Gastroesophageal sphincter (tissue), 4 donors: ENCODE measurements at regions not wholly inside any gene's neighbourhood (a gene's known extent, or its start where the extent isn't known, plus 50 kb on each side); places are given as distances from the start of the nearest gene placed in this dataset.
A peak's percentile ranks its signal among the peaks of the same experiment; 100 is the strongest.

Experiments
- ATAC-seq: fragments of 150-250 bp; one replicate; pipeline ENCODE4 v1.9.1; 2016; ENCODE audit warnings: mild to moderate bottlenecking, moderate library complexity
- H3K27ac ChIP-seq, 4 donors: fragments of 200-600 bp; sonication (generic) in 3 of 4; 1 replicate in 3 of 4; 2 replicates in 1 of 4; pipeline ENCODE4 v1.5.1; 2016 to 2019
- H3K27me3 ChIP-seq: fragments of 200-600 bp; sonication (generic); one replicate; pipeline ENCODE4 v1.5.1; 2019
- H3K36me3 ChIP-seq, 2 donors: fragments of 200-600 bp; sonication (generic); one replicate each; pipeline ENCODE4 v1.5.1; 2019; ENCODE audit warnings: control low read depth in 1 of 2
- H3K4me1 ChIP-seq, 3 donors: fragments of 200-600 bp; sonication (generic); 1 replicate in 2 of 3; 2 replicates in 1 of 3; pipeline ENCODE4 v1.5.1; 2016 to 2019; ENCODE audit warnings: control low read depth in 2 of 3
- H3K4me3 ChIP-seq, 2 donors: fragments of 200-600 bp; sonication (generic); one replicate each; pipeline ENCODE4 v1.5.1; 2019; ENCODE audit warnings: mild to moderate bottlenecking in 1 of 2, moderate library complexity in 1 of 2
- H3K9me3 ChIP-seq, 3 donors: fragments of 200-600 bp; sonication (generic); one replicate each; pipeline ENCODE4 v1.5.1; 2017 to 2019; ENCODE audit warnings: control low read depth in 2 of 3
- CTCF ChIP-seq, 4 experiments: fragments of 200-600 bp in 2 of 4; fragments of 450-650 bp in 2 of 4; sonication (generic) in 1 of 4; IDR thresholded peaks; one replicate each; pipeline ENCODE4 v1.5.1; 2017 to 2019; ENCODE audit warnings: antibody characterized with exemption in 4 of 4, mild to moderate bottlenecking in 2 of 4, moderate library complexity in 2 of 4
- EP300 ChIP-seq: sonication (generic); formaldehyde crosslinking; IDR thresholded peaks from one replicate; pipeline ENCODE4 v1.6.1; 2017; ENCODE audit warnings: antibody characterized with exemption, mild to moderate bottlenecking
- POLR2A ChIP-seq, 2 donors: fragments of 450-650 bp; IDR thresholded peaks; one replicate each; pipeline ENCODE4 v1.6.1; 2017; ENCODE audit warnings: antibody characterized with exemption in 2 of 2, mild to moderate bottlenecking in 2 of 2, moderate library complexity in 1 of 2
- POLR2AphosphoS5 ChIP-seq: sonication (generic); formaldehyde crosslinking; IDR thresholded peaks from one replicate; pipeline ENCODE4 v1.6.1; 2017; ENCODE audit warnings: antibody characterized with exemption
- WGBS, 2 donors: methylation state at CpG; one replicate each; pipeline ENCODE4 v1.1.5; 2018; ENCODE audit warnings: low coverage in 1 of 2; 5-methylcytosine and 5-hydroxymethylcytosine counted together

GRCh38 chr2:46816846-46817726 lies 98.5 kb downstream of the MCFD2 start:
- no peak for ATAC-seq
- Histone ChIP-seq H3K4me1 (peaks cover 26 to 80% (median 52%) of the 10 kb centered on the region in 3 donors), H3K9me3 (no peaks in the 10 kb centered on the region), H3K4me3 (no peak overlapping the region), H3K27me3 (no peaks in the 10 kb centered on the region), H3K36me3 (no peaks in the 10 kb centered on the region), H3K27ac (peak overlapping the region; percentile 68 to 89 (median 86))
- TF ChIP-seq CTCF (IDR thresholded peaks at IDR 0.05) (no peak), POLR2A (IDR thresholded peaks at IDR 0.05) (no peak), POLR2AphosphoS5 (no peak), EP300 (no peak)
- 93% methylated on average over 3 of the region's 11 CpGs; no CpG with 5 or more reads in 1 of the 2 donors for WGBS, 2 donors

DNA sequence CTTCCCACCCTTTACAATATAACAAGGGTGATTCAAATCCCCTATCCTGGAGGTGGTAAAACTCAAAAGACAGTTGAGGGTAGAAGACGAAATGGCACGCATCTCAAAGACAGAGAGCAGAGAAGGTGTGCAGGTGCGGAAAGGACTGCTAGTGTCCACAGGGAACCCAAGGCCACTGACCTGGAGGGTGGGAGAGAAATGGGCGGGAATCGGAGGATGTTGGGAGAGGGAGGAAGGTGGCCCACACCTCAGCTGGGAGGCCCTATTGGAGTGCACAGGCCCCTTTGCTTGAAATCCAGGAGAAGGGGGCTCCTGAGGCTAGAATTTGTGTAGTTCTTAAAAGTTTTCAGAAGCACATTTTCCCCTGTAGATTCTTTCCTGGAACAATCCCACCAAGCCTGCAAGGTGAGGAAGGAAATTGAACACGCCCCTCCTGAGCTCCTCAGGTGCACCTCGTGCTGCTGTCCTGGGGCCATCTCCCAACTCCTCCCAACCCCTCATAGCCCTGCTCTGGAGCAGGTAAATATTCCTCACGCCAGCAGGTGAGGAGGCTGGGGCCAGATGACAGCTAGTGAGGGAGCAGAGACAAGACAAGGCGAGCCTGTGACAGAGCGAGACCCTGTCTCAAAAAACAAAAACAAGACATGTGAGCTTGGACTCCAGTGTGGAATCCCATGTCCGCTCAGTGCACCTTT lies 99.3 kb downstream of the MCFD2 start:
- TF ChIP-seq CTCF (IDR thresholded peaks at IDR 0.05) (no peak), POLR2A (IDR thresholded peaks at IDR 0.05) (no peak), POLR2AphosphoS5 (no peak), EP300 (no peak)
- Histone ChIP-seq H3K9me3 (no peaks in the 10 kb centered on the region), H3K27ac (peak overlapping the region in 3 of 4 donors; percentile 85 to 89 (median 87)), H3K4me1 (peaks cover 26 to 81% (median 54%) of the 10 kb centered on the region in 3 donors), H3K27me3 (no peaks in the 10 kb centered on the region), H3K4me3 (no peak overlapping the region), H3K36me3 (no peaks in the 10 kb centered on the region)
- WGBS, 2 donors = 100% methylated on average over 3 of the region's 11 CpGs
- no peak for ATAC-seq

GRCh38 chr2:46815121-46815802 lies 100.3 kb downstream of the MCFD2 start:
- ATAC-seq = no peak

More at GRCh38 chr2:46815121-46815802, 100.3 kb downstream of the MCFD2 start:
- Histone ChIP-seq H3K9me3 (no peaks in the 10 kb centered on the region), H3K36me3 (no peaks in the 10 kb centered on the region), H3K27me3 (no peaks in the 10 kb centered on the region), H3K4me1 (peaks cover 26 to 85% (median 54%) of the 10 kb centered on the region in 3 donors), H3K4me3 (no peak overlapping the region), H3K27ac (peak overlapping the region; percentile 80 to 89 (median 86))
- WGBS, 2 donors = 88% methylated on average over 8 of the region's 10 CpGs; no CpG with 5 or more reads in 1 of the 2 donors
- TF ChIP-seq CTCF (IDR thresholded peaks at IDR 0.05) (no peak), EP300 (no peak), POLR2A (IDR thresholded peaks at IDR 0.05) (no peak), POLR2AphosphoS5 (no peak)
